ENCODE measurements at regions not wholly inside any gene's neighbourhood (a gene's known extent, or its start where the extent isn't known, plus 50 kb on each side); places are given as distances from the start of the nearest gene placed in this dataset.

- Histone ChIP-seq H3K4me1 (no peaks in the 10 kb centered on the region), H3K36me3 (no peaks in the 10 kb centered on the region), H3K27ac (no peak overlapping the region), H3K4me3 (no peak overlapping the region), H3K27me3 (no peaks in the 10 kb centered on the region), H4K20me1 (no peaks in the 10 kb centered on the region), H3K9me3 (peaks cover 15% of the 10 kb centered on the region), H3K4me2 (no peak overlapping the region), H3K9ac (no peak overlapping the region)
- no peak for TF ChIP-seq Cebpa-rat (IDR thresholded peaks at IDR 0.05)
Observed at GRCh38 chr5:67283275-67283987, 86.8 kb upstream of the CD180 start.

- Histone ChIP-seq H3K36me3 (no peaks in the 10 kb centered on the region), H3K4me2 (no peak overlapping the region), H4K20me1 (no peaks in the 10 kb centered on the region), H3K9me3 (peaks cover 25% of the 10 kb centered on the region), H3K27ac (no peak overlapping the region), H3K27me3 (no peaks in the 10 kb centered on the region), H3K4me3 (no peak overlapping the region), H3K9ac (no peak overlapping the region), H3K4me1 (no peaks in the 10 kb centered on the region)
- TF ChIP-seq Cebpa-rat (IDR thresholded peaks at IDR 0.05) = no peak
Observed at GRCh38 chr5:67281874-67282273, 85.3 kb upstream of the CD180 start.

- Histone ChIP-seq H3K9ac (no peak overlapping the region), H3K4me3 (no peak overlapping the region), H3K27me3 (no peaks in the 10 kb centered on the region), H3K4me2 (no peak overlapping the region), H4K20me1 (no peaks in the 10 kb centered on the region), H3K9me3 (peaks cover 14% of the 10 kb centered on the region), H3K36me3 (no peaks in the 10 kb centered on the region), H3K4me1 (no peaks in the 10 kb centered on the region), H3K27ac (no peak overlapping the region)
- no peak for TF ChIP-seq Cebpa-rat (IDR thresholded peaks at IDR 0.05)
Observed at GRCh38 chr5:67273689-67274356, 77.2 kb upstream of the CD180 start.

- no peaks in the 10 kb centered on the region for H4K20me1 ChIP-seq
- TF ChIP-seq Cebpa-rat (IDR thresholded peaks at IDR 0.05) = no peak
- H3K9ac ChIP-seq = no peak overlapping the region
- H3K4me1 ChIP-seq = no peaks in the 10 kb centered on the region
- H3K4me3 ChIP-seq = no peak overlapping the region
- no peak overlapping the region for H3K4me2 ChIP-seq
- H3K9me3 ChIP-seq = peaks cover 3% of the 10 kb centered on the region; the same call in 1 of the 2 replicates
- H3K27ac ChIP-seq = no peak overlapping the region
- H3K27me3 ChIP-seq = no peaks in the 10 kb centered on the region
- H3K36me3 ChIP-seq = no peaks in the 10 kb centered on the region
Observed at GRCh38 chr5:67272453-67273130, 76.0 kb upstream of the CD180 start.

GRCh38 chr5:67268231-67269021 lies 71.8 kb upstream of the CD180 start:
- Histone ChIP-seq H3K9ac (no peak overlapping the region), H3K27ac (no peak overlapping the region), H3K27me3 (no peaks in the 10 kb centered on the region), H4K20me1 (no peaks in the 10 kb centered on the region), H3K9me3 (no peaks in the 10 kb centered on the region), H3K36me3 (no peaks in the 10 kb centered on the region), H3K4me2 (no peak overlapping the region), H3K4me3 (no peak overlapping the region), H3K4me1 (no peaks in the 10 kb centered on the region)
- no peak for TF ChIP-seq Cebpa-rat (IDR thresholded peaks at IDR 0.05)

- TF ChIP-seq Cebpa-rat (IDR thresholded peaks at IDR 0.05) = no peak
- Histone ChIP-seq H4K20me1 (no peaks in the 10 kb centered on the region), H3K4me2 (no peak overlapping the region), H3K27ac (no peak overlapping the region), H3K4me3 (no peak overlapping the region), H3K27me3 (no peaks in the 10 kb centered on the region), H3K9me3 (no peaks in the 10 kb centered on the region), H3K9ac (no peak overlapping the region), H3K36me3 (no peaks in the 10 kb centered on the region), H3K4me1 (no peaks in the 10 kb centered on the region)
Observed at GRCh38 chr5:67267512-67268216, 71.1 kb upstream of the CD180 start.

- no peak overlapping the region for H3K27ac ChIP-seq
- no peaks in the 10 kb centered on the region for H4K20me1 ChIP-seq
- TF ChIP-seq Cebpa-rat (IDR thresholded peaks at IDR 0.05) = no peak
- H3K9me3 ChIP-seq = no peaks in the 10 kb centered on the region
- no peaks in the 10 kb centered on the region for H3K36me3 ChIP-seq
- no peak overlapping the region for H3K9ac ChIP-seq
- H3K4me2 ChIP-seq = no peak overlapping the region
- no peaks in the 10 kb centered on the region for H3K27me3 ChIP-seq
- H3K4me1 ChIP-seq = no peaks in the 10 kb centered on the region
- no peak overlapping the region for H3K4me3 ChIP-seq
Observed at GRCh38 chr5:67266654-67267350, 70.2 kb upstream of the CD180 start.

GRCh38 chr5:67265951-67266350 lies 69.4 kb upstream of the CD180 start:
- Histone ChIP-seq H3K9me3 (no peaks in the 10 kb centered on the region), H3K27me3 (no peaks in the 10 kb centered on the region), H3K36me3 (no peaks in the 10 kb centered on the region), H3K9ac (no peak overlapping the region), H3K27ac (no peak overlapping the region), H3K4me2 (no peak overlapping the region), H3K4me3 (no peak overlapping the region), H4K20me1 (no peaks in the 10 kb centered on the region), H3K4me1 (no peaks in the 10 kb centered on the region)
- no peak for TF ChIP-seq Cebpa-rat (IDR thresholded peaks at IDR 0.05)

Data from BLaER1 (cell line).